ENCODE measurements at regions not wholly inside any gene's neighbourhood (a gene's known extent, or its start where the extent isn't known, plus 50 kb on each side); places are given as distances from the start of the nearest gene placed in this dataset.
A peak's percentile ranks its signal among the peaks of the same experiment; 100 is the strongest.

GRCh38 chrX:129093706-129094105 is 429.6 kb downstream of the SMARCA1 start:
- H3K9me3 ChIP-seq (ENCODE audit: low read length), result no peaks in the 10 kb centered on the region
- H3K36me3 ChIP-seq (ENCODE audit: insufficient read depth, low read length), result no peaks in the 10 kb centered on the region
- no peaks in the 10 kb centered on the region for H4K20me1 ChIP-seq (ENCODE audit: insufficient read depth)
- H3K4me3 ChIP-seq (ENCODE audit: low read length), result no peak overlapping the region
- H3K27me3 ChIP-seq (ENCODE audit: insufficient read depth, low read depth, low read length), result no peaks in the 10 kb centered on the region
- no peaks in the 10 kb centered on the region for H3K79me2 ChIP-seq (replicated peaks; ENCODE audit: insufficient read depth, low read length)
- no peaks in the 10 kb centered on the region for H3K9me2 ChIP-seq (ENCODE audit: insufficient read depth, low read length)
- no peak overlapping the region for H2AFZ ChIP-seq (ENCODE audit: low read depth, low read length)
- H3K9ac ChIP-seq (ENCODE audit: low read length), result no peak overlapping the region
- no peak overlapping the region for H3K27ac ChIP-seq (ENCODE audit: low read length)
- TF ChIP-seq SMC3 (conservative IDR thresholded peaks at IDR 0.05; ENCODE audit: poor library complexity), result no peak
- peak; percentile 18 for TF ChIP-seq REST (IDR thresholded peaks at IDR 0.05; ENCODE audit: borderline replicate concordance)
- TF ChIP-seq EP300 (conservative IDR thresholded peaks at IDR 0.05; ENCODE audit: poor library complexity, severe bottlenecking), result peak; percentile 60
- H3F3A ChIP-seq (ENCODE audit: insufficient read depth, low read length, poor library complexity, severe bottlenecking), result no peaks in the 10 kb centered on the region
- no peak overlapping the region for H3K4me2 ChIP-seq (ENCODE audit: low read length)

DNA sequence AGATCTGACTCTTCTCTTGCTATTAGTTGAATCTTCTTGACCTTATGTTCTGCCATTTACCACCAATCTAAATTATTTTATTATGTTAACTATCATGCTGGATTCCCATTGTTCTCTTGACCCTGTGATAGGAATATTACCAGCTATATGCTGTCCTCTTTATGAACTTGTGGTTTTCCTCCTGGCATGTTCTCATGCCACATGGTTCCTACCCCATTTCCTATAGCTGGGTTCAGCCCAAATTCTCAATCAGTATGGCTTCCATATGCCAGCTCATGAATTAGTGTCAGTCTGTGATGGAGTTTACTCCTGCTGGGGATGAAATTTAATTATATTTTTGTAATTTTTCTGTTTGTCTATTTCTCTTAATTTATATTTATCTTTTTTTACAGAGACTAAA is 430.5 kb downstream of the SMARCA1 start:
- H3K27me3 ChIP-seq (ENCODE audit: insufficient read depth, low read depth, low read length), result no peaks in the 10 kb centered on the region
- TF ChIP-seq, protein P1, sequence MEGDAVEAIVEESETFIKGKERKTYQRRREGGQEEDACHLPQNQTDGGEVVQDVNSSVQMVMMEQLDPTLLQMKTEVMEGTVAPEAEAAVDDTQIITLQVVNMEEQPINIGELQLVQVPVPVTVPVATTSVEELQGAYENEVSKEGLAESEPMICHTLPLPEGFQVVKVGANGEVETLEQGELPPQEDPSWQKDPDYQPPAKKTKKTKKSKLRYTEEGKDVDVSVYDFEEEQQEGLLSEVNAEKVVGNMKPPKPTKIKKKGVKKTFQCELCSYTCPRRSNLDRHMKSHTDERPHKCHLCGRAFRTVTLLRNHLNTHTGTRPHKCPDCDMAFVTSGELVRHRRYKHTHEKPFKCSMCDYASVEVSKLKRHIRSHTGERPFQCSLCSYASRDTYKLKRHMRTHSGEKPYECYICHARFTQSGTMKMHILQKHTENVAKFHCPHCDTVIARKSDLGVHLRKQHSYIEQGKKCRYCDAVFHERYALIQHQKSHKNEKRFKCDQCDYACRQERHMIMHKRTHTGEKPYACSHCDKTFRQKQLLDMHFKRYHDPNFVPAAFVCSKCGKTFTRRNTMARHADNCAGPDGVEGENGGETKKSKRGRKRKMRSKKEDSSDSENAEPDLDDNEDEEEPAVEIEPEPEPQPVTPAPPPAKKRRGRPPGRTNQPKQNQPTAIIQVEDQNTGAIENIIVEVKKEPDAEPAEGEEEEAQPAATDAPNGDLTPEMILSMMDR (IDR thresholded peaks at IDR 0.05; ENCODE audit: poor library complexity, severe bottlenecking), result no peak
- TF ChIP-seq REST (IDR thresholded peaks at IDR 0.05; ENCODE audit: borderline replicate concordance) (no peak), RAD21 (conservative IDR thresholded peaks at IDR 0.05) (no peak), EZH2 (IDR thresholded peaks at IDR 0.05; ENCODE audit: borderline replicate concordance, insufficient read depth, low read length, poor library complexity, severe bottlenecking) (no peak), MXI1 (conservative IDR thresholded peaks at IDR 0.05; ENCODE audit: poor library complexity, severe bottlenecking) (no peak), SMC3 (conservative IDR thresholded peaks at IDR 0.05; ENCODE audit: poor library complexity) (no peak), TAF1 (IDR thresholded peaks at IDR 0.05; ENCODE audit: low read depth) (no peak), EP300 (conservative IDR thresholded peaks at IDR 0.05; ENCODE audit: poor library complexity, severe bottlenecking) (no peak), POLR2AphosphoS5 (IDR thresholded peaks at IDR 0.05) (no peak)
- H3K4me2 ChIP-seq (ENCODE audit: low read length), result no peak overlapping the region

More for the DNA sequence above, 430.5 kb downstream of the SMARCA1 start:
- H3K9me3 ChIP-seq (ENCODE audit: low read length), result no peaks in the 10 kb centered on the region
- H3F3A ChIP-seq (ENCODE audit: insufficient read depth, low read length, poor library complexity, severe bottlenecking), result no peaks in the 10 kb centered on the region
- H3K79me2 ChIP-seq (replicated peaks; ENCODE audit: insufficient read depth, low read length), result no peaks in the 10 kb centered on the region
- H3K9me2 ChIP-seq (ENCODE audit: insufficient read depth, low read length), result no peaks in the 10 kb centered on the region
- no peak overlapping the region for H2AFZ ChIP-seq (ENCODE audit: low read depth, low read length)
- no peaks in the 10 kb centered on the region for H3K36me3 ChIP-seq (ENCODE audit: insufficient read depth, low read length)
- no peak overlapping the region for H3K4me3 ChIP-seq (ENCODE audit: low read length)
- H3K27ac ChIP-seq (ENCODE audit: low read length), result no peak overlapping the region
- no peak overlapping the region for H3K9ac ChIP-seq (ENCODE audit: low read length)
- H4K20me1 ChIP-seq (ENCODE audit: insufficient read depth), result no peaks in the 10 kb centered on the region
